GM13977 (cell line): ENCODE measurements at regions not wholly inside any gene's neighbourhood (a gene's known extent, or its start where the extent isn't known, plus 50 kb on each side); places are given as distances from the start of the nearest gene placed in this dataset.

Experiments
- DNase-seq: peaks from one replicate; pipeline ENCODE4 v3.0.0; 2012; ENCODE audit warnings: low spot score
- CTCF ChIP-seq: IDR thresholded peaks from 2 replicates; pipeline ENCODE4 v1.5.1; 2012; ENCODE audit warnings: mild to moderate bottlenecking, control low read depth; ENCODE audit not compliant: insufficient read depth; ENCODE audit errors: extremely low read depth, missing control alignments
- in situ Hi-C: fragments of 300-500 bp; cut with MboI; formaldehyde crosslinking; loops from one replicate; pipeline ENCODE4 v1.12.0; 2022; ENCODE audit warnings: low sequenced_read_pairs, low pct_unique_long_range_greater_than_20kb, mixed read lengths, inconsistent platforms; ENCODE audit not compliant: unreplicated experiment

GRCh38 chr3:40999682-41000081 is 199.6 kb upstream of the CTNNB1 start:
- TF ChIP-seq CTCF: no peak
- in situ Hi-C loops: no loop called here
- no peak for DNase-seq

GRCh38 chr3:41000471-41000870 is 198.8 kb upstream of the CTNNB1 start:
- TF ChIP-seq CTCF: no peak
- in situ Hi-C loops: no loop called here
- no peak for DNase-seq

- in situ Hi-C loops: no loop called here
- TF ChIP-seq CTCF: no peak
- DNase-seq: no peak
Measured at GRCh38 chr3:41001556-41001955, 197.7 kb upstream of the CTNNB1 start.

GRCh38 chr3:41002104-41002503 is 197.2 kb upstream of the CTNNB1 start:
- in situ Hi-C loops: no loop called here
- no peak for DNase-seq
- no peak for TF ChIP-seq CTCF

GRCh38 chr3:41007399-41007798 is 191.9 kb upstream of the CTNNB1 start:
- DNase-seq: no peak
- in situ Hi-C loops: no loop called here
- TF ChIP-seq CTCF: no peak

GRCh38 chr3:41011854-41012253 is 187.5 kb upstream of the CTNNB1 start:
- no peak for DNase-seq
- no peak for TF ChIP-seq CTCF
- in situ Hi-C loops: no loop called here

GRCh38 chr3:41018855-41019254 is 180.4 kb upstream of the CTNNB1 start:
- in situ Hi-C loops: no loop called here
- DNase-seq: no peak
- TF ChIP-seq CTCF: no peak
